Thyroid gland (tissue), 4 donors: ENCODE measurements at regions not wholly inside any gene's neighbourhood (a gene's known extent, or its start where the extent isn't known, plus 50 kb on each side); places are given as distances from the start of the nearest gene placed in this dataset.

Experiments
- CTCF ChIP-seq, 6 experiments: fragments of 200-600 bp in 3 of 6; fragments of 450-650 bp in 3 of 6; sonication (generic) in 3 of 6; IDR thresholded peaks; one replicate each; pipeline ENCODE4 v1.5.1; 2016 to 2019; ENCODE audit warnings: antibody characterized with exemption in 6 of 6, mild to moderate bottlenecking in 2 of 6, inconsistent platforms in 1 of 6, moderate library complexity in 1 of 6
- POLR2A ChIP-seq, 2 donors: fragments of 450-650 bp; IDR thresholded peaks; one replicate each; pipeline ENCODE4 v1.6.1; 2017; ENCODE audit warnings: antibody characterized with exemption in 2 of 2, mild to moderate bottlenecking in 2 of 2, moderate library complexity in 1 of 2

DNA sequence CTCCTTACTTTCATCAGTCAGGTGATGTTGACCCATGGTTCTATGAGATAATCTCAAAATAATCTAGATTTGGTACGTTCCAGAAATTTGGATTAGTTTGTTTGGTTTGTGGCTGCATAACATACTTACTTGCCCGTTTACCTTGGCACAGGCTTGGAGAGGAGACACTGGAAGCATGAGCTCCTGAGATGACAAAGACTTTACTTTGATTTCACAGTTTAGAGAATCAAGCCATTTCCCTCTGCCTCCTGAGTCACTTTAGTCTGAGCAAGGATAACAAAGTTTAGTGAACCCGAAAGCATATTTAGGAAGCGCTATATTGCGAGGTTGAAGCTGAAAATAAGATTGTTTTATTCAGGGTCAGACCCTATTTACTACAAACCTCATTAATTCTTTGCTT, 643.4 kb downstream of the QKI start:
- TF ChIP-seq CTCF (IDR thresholded peaks at IDR 0.05) (no peak), POLR2A (IDR thresholded peaks at IDR 0.05) (no peak)
